GM19438 (cell line): ENCODE measurements at regions not wholly inside any gene's neighbourhood (a gene's known extent, or its start where the extent isn't known, plus 50 kb on each side); places are given as distances from the start of the nearest gene placed in this dataset.

Experiments used
- ATAC-seq: cut with Tn5 transposase; IDR thresholded peaks from one replicate; pipeline ENCODE4 v1.9.1; 2021; ENCODE audit warnings: low read depth; ENCODE audit not compliant: unreplicated experiment

DNA sequence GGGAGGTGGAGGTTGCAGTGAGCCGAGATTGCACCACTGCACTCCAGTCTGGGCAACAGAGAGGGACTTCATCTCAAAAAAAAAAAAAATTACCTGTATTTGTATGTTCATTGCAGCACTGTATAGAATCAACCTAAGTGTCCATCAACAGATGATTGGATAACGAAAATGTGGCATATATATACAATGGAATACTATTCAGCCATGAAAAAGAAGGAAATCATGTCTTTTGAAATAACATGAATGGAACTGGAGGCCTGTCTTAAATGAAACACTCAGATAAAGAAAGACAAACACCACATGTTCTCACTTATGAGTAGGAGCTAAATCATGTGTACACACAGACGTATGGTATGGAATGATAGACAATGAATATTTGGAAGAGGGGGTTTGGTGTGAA, 59.4 kb upstream of the MEF2A start:
- no peak for ATAC-seq

DNA sequence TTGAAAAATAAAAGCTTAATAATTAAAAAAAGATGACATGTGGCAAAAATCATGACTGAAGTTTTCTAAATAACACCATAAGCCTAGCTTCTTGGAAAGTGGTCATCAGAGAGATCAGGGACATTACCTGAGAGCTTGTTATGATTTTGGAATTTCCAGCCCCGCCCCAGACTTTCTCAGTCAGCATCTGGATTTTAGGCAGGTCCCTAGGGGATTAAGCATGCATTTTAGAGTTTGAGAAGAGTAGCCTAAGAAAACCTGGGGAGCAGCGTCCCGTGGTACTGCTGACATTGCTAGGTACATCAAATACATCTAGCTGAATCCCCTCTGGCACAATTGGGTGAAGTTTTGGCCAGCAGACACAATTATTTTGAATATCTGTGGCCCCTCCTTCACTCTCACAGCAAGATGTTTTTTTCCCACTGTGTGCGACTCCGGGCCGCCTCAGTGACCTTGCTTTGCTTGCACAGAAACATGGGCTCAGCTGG, 58.7 kb upstream of the MEF2A start:
- no peak for ATAC-seq

GRCh38 chr15:99507504-99508310, 58.1 kb upstream of the MEF2A start:
- peak; percentile 29 for ATAC-seq

GRCh38 chr15:99508311-99508645, 57.5 kb upstream of the MEF2A start:
- no peak for ATAC-seq

DNA sequence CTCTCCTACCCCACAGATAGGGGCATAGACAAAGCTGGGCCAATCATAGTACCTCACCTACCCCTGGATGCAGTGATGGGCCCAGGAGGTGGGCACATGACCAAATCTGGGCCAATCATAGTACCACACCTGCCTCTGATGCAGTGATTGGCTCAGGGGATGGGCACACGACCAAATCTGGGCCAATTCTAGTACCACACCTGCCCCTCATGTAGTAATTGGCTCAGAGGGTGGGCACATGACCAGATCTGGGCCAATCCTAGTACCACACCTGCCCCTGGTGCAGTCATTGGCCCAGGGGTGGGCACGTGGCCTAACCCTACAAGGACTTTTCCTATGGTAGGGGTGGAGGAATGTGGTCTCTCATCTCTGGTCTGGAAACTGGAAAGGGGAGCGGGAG, 56.9 kb upstream of the MEF2A start:
- ATAC-seq = no peak

- ATAC-seq = no peak
Observed at GRCh38 chr15:99509686-99510461, 55.9 kb upstream of the MEF2A start.

DNA sequence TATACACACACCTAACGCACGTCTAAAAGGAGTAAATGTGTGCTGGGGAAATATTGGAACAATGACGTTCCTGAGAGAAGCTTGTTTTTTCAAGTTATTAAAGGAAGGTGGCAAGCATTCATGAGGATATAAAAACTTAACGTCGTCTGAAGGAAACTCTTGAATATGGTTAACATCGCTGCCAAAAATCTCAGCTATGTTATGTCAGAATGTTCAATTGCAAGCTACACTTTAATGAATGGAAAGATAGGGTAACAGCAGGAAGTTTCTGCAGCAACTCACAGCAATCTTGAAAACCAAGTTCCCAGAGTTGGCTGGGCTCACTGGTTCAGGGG, 54.3 kb upstream of the MEF2A start:
- ATAC-seq = no peak

DNA sequence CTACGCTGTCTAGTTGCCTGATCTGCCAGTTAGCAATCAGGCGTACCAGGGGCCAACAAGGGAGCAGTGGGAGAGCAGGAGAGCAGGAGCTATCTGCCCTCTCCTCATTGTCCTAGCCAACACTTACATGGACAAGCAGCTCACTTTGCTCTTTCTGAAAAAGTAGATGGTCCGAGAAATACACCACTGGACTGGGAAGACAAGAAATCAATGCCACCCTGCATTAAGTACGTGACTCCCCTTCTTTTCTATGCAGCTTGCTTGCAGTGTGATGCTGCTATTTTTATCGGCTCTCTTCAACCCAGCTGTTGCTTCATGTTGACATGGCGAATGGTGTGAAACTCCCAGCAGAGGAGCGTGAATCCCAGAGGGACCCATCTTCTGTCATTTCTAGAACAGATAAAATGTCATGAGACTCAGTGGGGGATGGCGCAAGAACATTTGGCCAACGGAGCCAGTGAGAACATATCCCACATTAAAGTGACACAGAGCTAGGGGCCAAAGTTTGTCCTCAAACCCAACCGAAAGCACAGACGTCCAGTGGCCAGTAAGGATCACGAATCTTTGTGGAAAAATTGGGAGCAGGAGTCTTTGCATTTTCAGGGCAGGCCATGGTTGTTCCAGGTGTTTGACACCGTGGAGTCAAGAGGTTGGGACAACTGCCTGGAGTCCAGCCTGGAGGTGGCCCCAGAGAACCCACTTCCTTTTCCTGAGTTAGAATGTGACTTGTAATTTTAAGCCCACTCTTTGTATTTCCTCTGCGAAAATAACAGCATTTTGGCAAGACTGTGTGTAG, 53.7 kb upstream of the MEF2A start:
- ATAC-seq = peak; percentile 65

GRCh38 chr15:99514306-99514705, 51.5 kb upstream of the MEF2A start:
- no peak for ATAC-seq
